ENCODE measurements at regions not wholly inside any gene's neighbourhood (a gene's known extent, or its start where the extent isn't known, plus 50 kb on each side); places are given as distances from the start of the nearest gene placed in this dataset.

DNA sequence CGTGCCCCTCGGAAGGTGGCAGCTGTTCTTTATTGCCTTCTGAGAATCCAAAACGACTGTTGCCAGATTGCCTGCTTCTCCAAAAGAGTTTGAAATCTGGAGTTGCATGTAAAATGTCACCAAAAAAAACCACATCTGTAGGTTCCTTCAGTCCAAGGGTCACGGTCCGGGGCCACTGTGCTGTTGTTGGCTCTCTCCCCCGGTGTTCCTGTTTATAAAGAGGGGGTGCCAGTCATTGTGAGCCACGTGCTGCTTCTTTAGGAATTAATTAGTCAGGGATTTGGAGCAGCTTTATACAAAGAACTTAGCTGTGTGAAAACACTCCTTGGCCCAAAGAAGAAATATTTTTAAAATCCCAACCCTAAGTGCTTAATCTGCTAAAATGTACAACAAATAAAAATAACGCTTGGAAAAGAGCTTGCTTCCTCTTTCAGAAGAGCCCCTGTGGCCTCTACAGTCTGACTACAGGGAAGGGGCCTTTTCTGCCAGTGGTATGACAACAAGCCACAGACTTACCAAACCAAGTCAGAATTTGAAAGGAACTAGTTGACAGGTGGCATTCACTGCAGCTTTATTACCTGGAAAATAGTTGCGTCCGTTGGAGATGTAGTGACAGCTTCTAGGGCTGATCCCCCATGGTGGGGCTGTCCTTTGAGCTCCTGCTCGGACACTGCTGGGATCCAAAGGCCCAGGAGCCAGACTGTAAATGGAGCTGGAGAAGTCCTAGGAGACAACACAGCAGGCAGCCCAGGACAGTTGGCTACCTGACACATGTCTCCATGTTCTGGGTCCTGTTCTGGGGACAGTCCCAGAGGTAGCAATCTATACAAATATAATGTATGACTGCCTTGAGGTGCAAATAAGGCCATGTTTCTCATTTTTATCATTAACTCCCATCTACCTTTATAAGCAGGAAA lies 84.5 kb upstream of the SLC1A4 start:
- CTCF ChIA-PET, result interaction anchor here (1.3 to 1.4 kb wide), 2 partner anchors 13 kb away, joined by 3 to 6 read pairs; no protein-coding TSS in a partner anchor
- Mint-ChIP-seq H3K27ac (no peak overlapping the region), H3K27me3 (peaks cover 8% of the 10 kb centered on the region), H3K36me3 (no peaks in the 10 kb centered on the region), H3K4me3 (no peak overlapping the region), H3K9me3 (no peaks in the 10 kb centered on the region), H3K4me1 (ENCODE audit: low read depth) (no peaks in the 10 kb centered on the region)
- intact Hi-C loops (cut with micrococcal nuclease), result no loop called here
- DNase-seq, result no peak
- POLR2A ChIA-PET, result no interaction called here

DNA sequence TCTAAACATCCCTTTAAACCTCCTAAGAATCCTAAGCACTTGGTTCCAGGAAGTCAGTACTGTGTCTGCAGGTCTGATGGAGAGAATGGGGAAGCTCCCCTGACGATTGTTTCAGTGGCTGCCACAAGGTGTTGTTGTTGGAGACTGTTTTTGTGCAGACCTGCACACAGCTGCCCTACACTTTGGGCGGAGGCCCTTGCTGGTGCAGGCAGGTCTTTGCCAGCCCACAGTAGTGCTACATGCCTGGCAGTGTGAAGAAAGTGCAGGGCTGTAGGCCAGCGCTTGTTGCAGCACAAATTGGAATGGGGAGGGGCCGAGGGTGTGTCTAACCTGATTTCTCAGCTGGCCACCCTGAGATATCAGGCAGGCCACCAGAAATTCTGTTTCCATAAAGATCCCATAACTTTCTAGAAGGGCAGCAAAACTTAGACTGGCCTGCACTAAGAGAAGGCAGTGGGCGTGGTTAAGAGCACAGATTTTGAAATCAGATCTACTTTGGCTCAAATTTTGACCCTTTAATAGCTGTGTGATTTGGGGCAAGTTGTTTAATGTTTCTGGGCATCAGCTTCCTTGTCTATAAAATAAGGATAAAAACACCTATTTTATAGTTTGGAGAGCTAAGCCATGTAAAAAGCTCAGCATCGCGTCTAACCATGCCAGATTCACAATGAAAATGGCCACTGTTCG lies 83.7 kb upstream of the SLC1A4 start:
- no peak for DNase-seq
- Mint-ChIP-seq H3K27me3 (peaks cover 8% of the 10 kb centered on the region), H3K4me3 (no peak overlapping the region), H3K36me3 (no peaks in the 10 kb centered on the region), H3K4me1 (ENCODE audit: low read depth) (peaks cover under 1% of the 10 kb centered on the region), H3K27ac (no peak overlapping the region), H3K9me3 (no peaks in the 10 kb centered on the region)
- ChIA-PET POLR2A (no interaction called here), CTCF (interaction anchor here (1.3 to 2.0 kb wide), 2 partner anchors 10 to 12 kb away, joined by 3 to 4 read pairs; no protein-coding TSS in a partner anchor)
- intact Hi-C loops (cut with micrococcal nuclease), result no loop called here

DNA sequence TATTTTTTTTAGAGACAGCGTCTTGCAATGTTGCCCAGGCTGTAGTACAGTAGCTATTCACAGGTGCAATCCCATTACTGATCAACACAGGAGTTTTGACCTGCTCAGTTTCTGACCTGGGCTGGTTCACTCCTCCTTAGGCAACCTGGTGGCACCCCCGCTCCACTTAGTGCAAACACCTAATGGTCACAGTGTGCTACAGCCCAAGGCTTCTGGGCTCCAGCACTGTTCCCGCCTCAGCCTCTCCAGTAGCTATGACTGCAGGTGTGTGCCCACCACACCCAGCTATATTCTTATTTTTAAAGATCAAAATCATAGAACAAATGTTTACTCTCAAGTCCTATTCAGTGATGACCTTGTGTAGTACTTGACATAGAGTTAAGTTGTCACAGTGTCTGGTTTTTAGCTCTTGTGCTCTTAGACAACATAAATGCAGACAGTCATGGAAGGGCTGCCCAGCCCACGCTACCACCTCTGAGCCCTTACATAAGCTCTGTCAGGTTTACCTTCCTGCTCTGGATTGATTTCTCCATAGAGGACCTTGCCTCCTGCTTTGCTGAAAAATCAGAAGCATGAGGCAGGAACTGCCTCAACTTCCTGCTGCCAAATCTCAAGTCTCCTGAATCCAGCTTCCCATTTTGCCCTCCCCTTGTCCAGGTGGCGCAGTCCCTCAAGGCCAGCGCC lies 82.2 kb upstream of the SLC1A4 start:
- no peak for DNase-seq
- intact Hi-C loops (cut with micrococcal nuclease), result no loop called here
- Mint-ChIP-seq H3K4me1 (ENCODE audit: low read depth) (peaks cover 10% of the 10 kb centered on the region), H3K27ac (no peak overlapping the region), H3K4me3 (no peak overlapping the region), H3K36me3 (no peaks in the 10 kb centered on the region), H3K27me3 (peaks cover 8% of the 10 kb centered on the region), H3K9me3 (no peaks in the 10 kb centered on the region)
- ChIA-PET POLR2A (no interaction called here), CTCF (interaction anchor here (1.5 to 2.0 kb wide), 2 partner anchors 9 to 11 kb away, joined by 3 to 4 read pairs; no protein-coding TSS in a partner anchor)

DNA sequence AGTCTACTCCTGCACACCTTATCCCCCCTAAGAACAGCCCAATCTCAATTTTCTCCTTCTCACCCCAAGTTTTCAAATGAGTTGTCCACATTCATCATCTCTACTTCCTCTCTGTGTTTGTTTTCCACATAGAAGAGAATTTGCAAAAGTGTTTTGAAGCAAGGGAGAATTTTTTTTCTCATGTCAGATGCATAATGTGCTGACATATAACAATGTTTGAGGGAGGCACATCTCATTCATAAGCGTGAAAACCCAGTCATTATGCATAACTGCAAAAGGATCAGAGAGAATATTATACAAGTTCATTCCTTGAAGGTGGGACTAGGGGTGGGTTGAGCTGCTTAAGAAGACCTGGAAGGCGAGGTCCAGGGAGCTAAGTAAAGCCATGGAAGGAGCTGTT lies 80.8 kb upstream of the SLC1A4 start:
- Mint-ChIP-seq H3K27me3 (peaks cover 3% of the 10 kb centered on the region), H3K27ac (no peak overlapping the region), H3K9me3 (no peaks in the 10 kb centered on the region), H3K36me3 (no peaks in the 10 kb centered on the region), H3K4me3 (no peak overlapping the region), H3K4me1 (ENCODE audit: low read depth) (peaks cover 14% of the 10 kb centered on the region)
- intact Hi-C loops (cut with micrococcal nuclease), result no loop called here
- DNase-seq, result no peak
- POLR2A ChIA-PET, result interaction anchor here (0.6 kb wide), 1 partner anchor 446 kb away, joined by 3 read pairs; no protein-coding TSS in a partner anchor
- CTCF ChIA-PET, result interaction anchor here (1.5 kb wide), 1 partner anchor 9 kb away, joined by 3 read pairs; no protein-coding TSS in a partner anchor

DNA sequence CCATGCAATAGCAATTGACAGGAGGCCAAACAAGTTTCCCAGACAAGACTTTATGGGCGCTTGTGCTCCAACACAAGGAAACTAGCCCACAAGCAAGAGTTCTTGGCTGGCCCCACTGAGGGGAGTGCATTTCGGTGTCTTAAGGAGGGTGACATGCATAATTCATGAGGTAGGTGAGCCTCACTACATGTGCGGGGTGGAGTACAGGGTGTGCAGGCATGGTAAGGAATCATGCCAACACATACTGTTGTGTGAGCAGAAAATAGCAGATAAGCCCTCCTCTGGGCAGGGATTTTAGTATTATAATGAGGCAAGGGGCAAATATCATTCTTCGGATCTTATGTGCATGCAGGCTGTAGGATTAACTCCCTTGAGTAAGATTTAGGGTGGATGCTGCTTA lies 78.7 kb upstream of the SLC1A4 start:
- ChIA-PET POLR2A (no interaction called here), CTCF (no interaction called here)
- no peaks in the 10 kb centered on the region for H3K9me3 Mint-ChIP-seq
- no peak overlapping the region for H3K4me3 Mint-ChIP-seq
- intact Hi-C loops (cut with micrococcal nuclease), result no loop called here
- peaks cover 1% of the 10 kb centered on the region for H3K27me3 Mint-ChIP-seq
- H3K36me3 Mint-ChIP-seq, result no peaks in the 10 kb centered on the region
- H3K27ac Mint-ChIP-seq, result no peak overlapping the region
- H3K4me1 Mint-ChIP-seq (ENCODE audit: low read depth), result peaks cover 15% of the 10 kb centered on the region
- DNase-seq, result no peak

DNA sequence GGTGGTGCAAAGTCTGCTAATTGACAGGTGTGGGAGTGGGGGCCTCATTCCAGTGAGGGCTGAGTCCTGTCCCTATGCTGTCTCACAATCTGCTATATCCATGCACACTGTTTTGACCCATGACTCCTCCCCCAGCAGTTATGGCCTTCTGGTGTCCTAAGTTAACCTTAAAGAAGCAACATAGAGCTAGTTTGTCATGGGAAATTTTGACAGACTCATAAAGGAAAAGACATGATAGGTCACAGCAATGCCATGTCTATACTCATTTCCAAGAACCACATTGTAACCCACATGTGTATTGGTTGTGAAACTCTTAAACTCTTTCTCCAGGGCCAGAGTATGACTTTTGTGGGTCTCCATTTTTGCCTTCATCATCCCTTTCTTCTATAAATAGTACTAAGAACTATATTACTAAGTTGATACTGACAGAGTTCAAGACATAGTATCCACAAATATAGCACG lies 78.2 kb upstream of the SLC1A4 start:
- H3K36me3 Mint-ChIP-seq, result no peaks in the 10 kb centered on the region
- intact Hi-C loops (cut with micrococcal nuclease), result no loop called here
- H3K4me3 Mint-ChIP-seq, result no peak overlapping the region
- CTCF ChIA-PET, result no interaction called here
- peak; percentile 27 for DNase-seq
- H3K27me3 Mint-ChIP-seq, result peaks cover 1% of the 10 kb centered on the region
- POLR2A ChIA-PET, result no interaction called here
- H3K27ac Mint-ChIP-seq, result no peak overlapping the region
- no peaks in the 10 kb centered on the region for H3K9me3 Mint-ChIP-seq
- peaks cover 15% of the 10 kb centered on the region for H3K4me1 Mint-ChIP-seq (ENCODE audit: low read depth)

DNA sequence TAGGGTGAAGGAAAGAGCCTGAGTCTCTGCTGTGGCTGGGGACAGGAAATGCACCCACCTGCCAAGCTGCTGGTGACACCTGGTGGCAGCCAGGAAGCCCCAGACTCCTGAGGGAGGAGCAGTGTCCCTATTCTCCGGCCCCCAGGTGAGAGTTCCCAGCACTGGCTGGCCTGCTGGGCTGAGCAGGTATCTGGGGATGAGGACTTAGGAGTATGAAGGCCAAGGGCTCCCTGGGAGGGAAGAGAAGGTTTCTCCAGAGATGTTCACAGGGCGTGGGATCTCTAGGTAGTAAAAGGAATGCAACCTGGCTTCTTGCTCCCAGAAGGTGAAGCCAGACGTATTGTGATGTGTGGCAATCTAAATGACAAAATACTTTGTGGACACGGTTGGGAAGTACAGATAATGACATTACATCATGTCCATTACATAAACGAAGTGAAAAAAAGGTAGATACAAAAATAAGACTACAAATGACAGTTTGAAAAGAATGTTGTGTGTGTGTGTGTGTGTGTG lies 75.8 kb upstream of the SLC1A4 start:
- H3K4me3 Mint-ChIP-seq, result no peak overlapping the region
- no peaks in the 10 kb centered on the region for H3K9me3 Mint-ChIP-seq
- POLR2A ChIA-PET, result no interaction called here
- no peaks in the 10 kb centered on the region for H3K36me3 Mint-ChIP-seq
- CTCF ChIA-PET, result interaction anchor here (0.6 to 1.4 kb wide), 4 partner anchors 66 to 583 kb away, joined by 3 to 4 read pairs (median 3); no protein-coding TSS in a partner anchor
- peak; percentile 37 for DNase-seq
- no peak overlapping the region for H3K27ac Mint-ChIP-seq
- intact Hi-C loops (cut with micrococcal nuclease), result no loop called here
- peaks cover 15% of the 10 kb centered on the region for H3K4me1 Mint-ChIP-seq (ENCODE audit: low read depth)
- no peaks in the 10 kb centered on the region for H3K27me3 Mint-ChIP-seq

DNA sequence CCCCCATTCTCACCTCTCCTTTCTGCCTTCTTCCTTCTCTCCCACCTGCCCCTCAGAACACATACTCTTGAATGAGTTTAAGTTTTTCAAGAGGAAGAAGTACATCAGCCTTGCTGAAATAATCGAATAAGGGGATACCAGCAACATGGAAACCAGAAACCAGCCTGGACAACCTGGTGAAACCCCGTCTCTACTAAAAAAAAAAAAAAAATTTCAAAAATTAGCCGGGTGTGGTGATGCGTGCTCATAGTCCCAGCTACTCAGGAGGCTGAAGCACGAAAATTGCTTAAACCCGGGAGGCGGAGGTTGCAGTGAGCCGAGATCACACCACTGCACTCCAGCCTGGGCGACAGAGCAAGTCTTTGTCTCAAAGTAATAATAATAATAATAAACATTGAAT lies 75.0 kb upstream of the SLC1A4 start:
- no peak for DNase-seq
- no peak overlapping the region for H3K4me3 Mint-ChIP-seq
- H3K9me3 Mint-ChIP-seq, result no peaks in the 10 kb centered on the region
- H3K4me1 Mint-ChIP-seq (ENCODE audit: low read depth), result peaks cover 15% of the 10 kb centered on the region
- no peaks in the 10 kb centered on the region for H3K36me3 Mint-ChIP-seq
- POLR2A ChIA-PET, result interaction anchor here (0.6 kb wide), 1 partner anchor 130 kb away, joined by 3 read pairs; no protein-coding TSS in a partner anchor
- intact Hi-C loops (cut with micrococcal nuclease), result no loop called here
- no peaks in the 10 kb centered on the region for H3K27me3 Mint-ChIP-seq
- CTCF ChIA-PET, result interaction anchor here (0.8 to 10.7 kb wide), 7 partner anchors 22 to 255 kb away, joined by 3 to 232 read pairs (median 3); no protein-coding TSS in a partner anchor
- H3K27ac Mint-ChIP-seq, result no peak overlapping the region

DNA sequence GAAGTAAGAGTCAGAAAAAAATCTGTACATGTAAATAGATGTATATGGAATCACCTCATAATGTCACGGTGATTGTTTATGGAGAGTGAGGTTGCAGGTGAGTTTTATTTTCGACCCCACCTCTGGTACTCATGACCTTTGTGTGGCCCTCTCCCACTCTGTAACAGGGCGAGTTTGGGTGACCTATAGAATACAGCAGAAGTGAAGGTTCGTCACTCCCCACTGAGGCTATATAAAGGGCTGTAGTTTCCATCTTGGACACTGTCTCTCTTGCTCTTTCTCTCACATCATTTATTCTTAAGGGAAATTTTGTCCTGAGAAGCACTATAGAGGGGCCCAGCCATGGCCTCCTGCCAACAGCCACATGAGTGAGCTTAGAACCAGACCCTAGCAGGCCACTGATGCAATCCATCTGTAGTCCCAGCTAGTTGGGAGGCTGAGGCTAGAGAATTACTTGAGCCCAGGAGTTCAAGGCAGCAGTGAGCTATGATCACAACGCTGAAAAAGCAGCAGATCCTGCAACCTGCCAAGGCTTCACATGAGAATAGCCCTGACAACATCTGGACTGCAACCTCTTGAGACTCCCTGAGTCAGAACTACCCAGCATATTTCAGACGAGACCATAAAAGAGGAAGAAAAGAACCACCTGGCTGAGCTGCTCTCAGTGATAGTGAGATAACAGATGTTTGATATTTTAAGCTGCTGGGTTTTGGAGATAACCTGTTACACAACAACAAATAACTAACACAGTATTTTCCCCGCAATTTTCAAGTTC lies 74.3 kb upstream of the SLC1A4 start:
- H3K9me3 Mint-ChIP-seq, result no peaks in the 10 kb centered on the region
- no peaks in the 10 kb centered on the region for H3K27me3 Mint-ChIP-seq
- no peaks in the 10 kb centered on the region for H3K36me3 Mint-ChIP-seq
- intact Hi-C loops (cut with micrococcal nuclease), result loop anchor here (5.0 kb wide), 1 partner anchor 272 kb away; no protein-coding TSS in a partner anchor
- no peak overlapping the region for H3K27ac Mint-ChIP-seq
- CTCF ChIA-PET, result interaction anchor here (0.6 to 10.7 kb wide), 11 partner anchors 8 to 638 kb away, joined by 3 to 232 read pairs (median 4); partner anchors contain the start of gene RAB1A
- H3K4me3 Mint-ChIP-seq, result no peak overlapping the region
- DNase-seq, result no peak
- POLR2A ChIA-PET, result interaction anchor here (0.6 kb wide), 1 partner anchor 129 kb away, joined by 3 read pairs; no protein-coding TSS in a partner anchor
- peaks cover 15% of the 10 kb centered on the region for H3K4me1 Mint-ChIP-seq (ENCODE audit: low read depth)

DNA sequence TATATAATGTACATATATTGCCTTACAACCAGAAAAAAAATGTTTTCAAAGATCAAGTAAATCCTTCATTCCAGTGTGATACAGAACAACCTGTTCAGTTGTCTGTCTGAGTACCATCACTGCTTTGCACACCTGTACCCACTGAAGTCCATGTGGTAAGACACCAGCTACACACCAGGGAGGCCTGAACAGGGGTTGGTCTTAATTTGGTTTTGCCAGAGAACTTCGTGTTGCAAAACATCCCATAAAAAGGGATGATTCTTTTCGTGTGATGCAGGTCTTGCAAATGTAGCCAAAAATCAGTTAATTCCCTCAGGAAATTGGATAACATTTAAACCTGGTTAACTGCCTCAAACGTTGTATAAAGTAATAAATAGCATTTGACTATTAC lies 73.7 kb upstream of the SLC1A4 start:
- intact Hi-C loops (cut with micrococcal nuclease), result loop anchor here (5.0 kb wide), 1 partner anchor 272 kb away; no protein-coding TSS in a partner anchor
- H3K4me1 Mint-ChIP-seq (ENCODE audit: low read depth), result peaks cover 15% of the 10 kb centered on the region
- ChIA-PET CTCF (interaction anchor here (0.6 to 10.7 kb wide), 10 partner anchors 9 to 637 kb away, joined by 3 to 232 read pairs (median 4); partner anchors contain the start of gene RAB1A), POLR2A (no interaction called here)
- no peak for DNase-seq
- no peak overlapping the region for H3K27ac Mint-ChIP-seq
- H3K36me3 Mint-ChIP-seq, result no peaks in the 10 kb centered on the region
- no peaks in the 10 kb centered on the region for H3K27me3 Mint-ChIP-seq
- H3K4me3 Mint-ChIP-seq, result no peak overlapping the region
- H3K9me3 Mint-ChIP-seq, result no peaks in the 10 kb centered on the region

All from activated CD4-positive, alpha-beta memory T cell treated with anti-CD3 and anti-CD28 coated beads for 36 hours (primary cell).